Ishikawa (cell line): ENCODE measurements at regions not wholly inside any gene's neighbourhood (a gene's known extent, or its start where the extent isn't known, plus 50 kb on each side); places are given as distances from the start of the nearest gene placed in this dataset.

Experiments
- CEBPB ChIP-seq: IDR thresholded peaks from 2 replicates; pipeline ENCODE4 v1.6.1; 2012
- CREB1 ChIP-seq: IDR thresholded peaks from 2 replicates; pipeline ENCODE4 v1.6.1; 2012; ENCODE audit warnings: low read depth
- EGR1 ChIP-seq: IDR thresholded peaks from 2 replicates; pipeline ENCODE4 v1.6.1; 2012
- EP300 ChIP-seq: IDR thresholded peaks from 2 replicates; pipeline ENCODE4 v1.6.1; 2012; ENCODE audit warnings: borderline replicate concordance
- FOXM1 ChIP-seq: IDR thresholded peaks from 2 replicates; pipeline ENCODE4 v1.6.1; 2012; ENCODE audit warnings: low read depth, borderline replicate concordance
- MAX ChIP-seq: IDR thresholded peaks from 2 replicates; pipeline ENCODE4 v1.6.1; 2012
- NFIC ChIP-seq: IDR thresholded peaks from 2 replicates; pipeline ENCODE4 v1.6.1; 2012
- RAD21 ChIP-seq: IDR thresholded peaks from 2 replicates; pipeline ENCODE4 v1.6.1; 2012; ENCODE audit warnings: low read depth
- REST ChIP-seq: IDR thresholded peaks from 2 replicates; pipeline ENCODE4 v1.6.1; 2012; ENCODE audit warnings: low read depth, mild to moderate bottlenecking
- TAF1 ChIP-seq: IDR thresholded peaks from 2 replicates; pipeline ENCODE4 v1.6.1; 2012; ENCODE audit warnings: low read depth, mild to moderate bottlenecking
- TCF12 ChIP-seq: IDR thresholded peaks from 2 replicates; pipeline ENCODE4 v1.6.1; 2012; ENCODE audit warnings: low read depth
- TEAD4 ChIP-seq: IDR thresholded peaks from 2 replicates; pipeline ENCODE4 v1.6.1; 2012
- USF1 ChIP-seq: IDR thresholded peaks from 2 replicates; pipeline ENCODE4 v1.6.1; 2012
- YY1 ChIP-seq: IDR thresholded peaks from 2 replicates; pipeline ENCODE4 v1.6.1; 2012; ENCODE audit warnings: low read depth
- ZBTB7A ChIP-seq: IDR thresholded peaks from 2 replicates; pipeline ENCODE4 v1.6.1; 2012; ENCODE audit warnings: low read depth

GRCh38 chr2:129559101-129559500, 420.4 kb upstream of the RAB6C start:
- TF ChIP-seq MAX (no peak), TAF1 (no peak), NFIC (no peak), ZBTB7A (no peak), REST (no peak), RAD21 (no peak), TCF12 (no peak), CREB1 (no peak), FOXM1 (no peak), YY1 (no peak), CEBPB (no peak), TEAD4 (no peak), EGR1 (no peak), USF1 (no peak), EP300 (no peak)

- TF ChIP-seq ZBTB7A = no peak
- no peak for TF ChIP-seq EP300
These were observed 413.8 kb upstream of the RAB6C start for GRCh38 chr2:129565551-129566109.

- TF ChIP-seq MAX (no peak), CEBPB (no peak), RAD21 (no peak), NFIC (no peak), FOXM1 (no peak), TCF12 (no peak), CREB1 (no peak), TEAD4 (no peak), USF1 (no peak), ZBTB7A (no peak), REST (no peak)
These were observed 404.0 kb upstream of the RAB6C start for GRCh38 chr2:129575431-129575830.

- TF ChIP-seq TAF1 (no peak), EP300 (no peak), RAD21 (no peak), ZBTB7A (no peak), YY1 (no peak), REST (no peak), MAX (no peak), EGR1 (no peak), USF1 (no peak)
These were observed 403.6 kb upstream of the RAB6C start for GRCh38 chr2:129575880-129576279.

GRCh38 chr2:129580001-129580400, 399.5 kb upstream of the RAB6C start:
- no peak for TF ChIP-seq CEBPB
- TF ChIP-seq NFIC = no peak
- TF ChIP-seq EGR1 = no peak
- no peak for TF ChIP-seq USF1
- TF ChIP-seq FOXM1 = no peak
- no peak for TF ChIP-seq RAD21
- TF ChIP-seq REST = no peak
- TF ChIP-seq TCF12 = no peak
- no peak for TF ChIP-seq TEAD4
- no peak for TF ChIP-seq YY1
- no peak for TF ChIP-seq ZBTB7A
- no peak for TF ChIP-seq CREB1
- no peak for TF ChIP-seq TAF1
